ENCODE measurements at regions not wholly inside any gene's neighbourhood (a gene's known extent, or its start where the extent isn't known, plus 50 kb on each side); places are given as distances from the start of the nearest gene placed in this dataset.

DNA sequence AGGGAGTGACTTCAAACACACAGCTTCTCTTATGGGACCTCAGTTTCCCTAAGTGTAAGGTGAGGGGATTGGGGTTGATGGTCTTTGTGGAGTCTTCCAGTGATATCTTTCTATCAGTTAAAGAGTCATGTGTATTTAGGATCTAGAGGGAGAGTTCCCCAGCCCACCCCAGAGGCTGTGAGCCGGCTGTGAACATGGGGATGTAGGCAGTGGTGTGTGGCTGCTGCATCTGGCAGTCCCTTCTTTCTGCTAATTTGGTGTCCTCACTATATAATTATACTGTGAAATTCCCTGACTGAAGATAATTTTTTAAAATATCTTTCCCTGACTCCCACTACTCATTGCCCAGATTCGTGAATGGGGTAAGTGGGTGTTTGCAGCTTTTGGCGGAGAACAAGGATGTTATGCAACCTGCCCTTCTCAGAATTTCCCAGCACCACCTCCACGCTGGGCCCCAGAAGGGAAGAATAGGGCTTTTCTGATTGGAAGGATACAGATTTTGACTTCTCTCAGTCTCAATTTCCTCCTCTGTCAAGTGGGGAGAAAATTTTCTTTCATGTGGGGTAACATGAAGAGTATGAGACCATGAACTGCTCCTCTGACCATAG is 79.0 kb upstream of the RASGRF1 start:
- TF ChIP-seq EZH2phosphoT487 (IDR thresholded peaks at IDR 0.05; ENCODE audit: borderline replicate concordance) (no peak), POLR2AphosphoS5 (IDR thresholded peaks at IDR 0.05; ENCODE audit: low read depth, low read length) (no peak), CEBPB (IDR thresholded peaks at IDR 0.05; ENCODE audit: low read depth) (no peak), POLR2A (IDR thresholded peaks at IDR 0.05; ENCODE audit: borderline replicate concordance, extremely low read depth, insufficient read depth, insufficient read length) (no peak), SIN3A (IDR thresholded peaks at IDR 0.05; ENCODE audit: low read depth) (no peak)
- TF ChIP-seq, protein P1, sequence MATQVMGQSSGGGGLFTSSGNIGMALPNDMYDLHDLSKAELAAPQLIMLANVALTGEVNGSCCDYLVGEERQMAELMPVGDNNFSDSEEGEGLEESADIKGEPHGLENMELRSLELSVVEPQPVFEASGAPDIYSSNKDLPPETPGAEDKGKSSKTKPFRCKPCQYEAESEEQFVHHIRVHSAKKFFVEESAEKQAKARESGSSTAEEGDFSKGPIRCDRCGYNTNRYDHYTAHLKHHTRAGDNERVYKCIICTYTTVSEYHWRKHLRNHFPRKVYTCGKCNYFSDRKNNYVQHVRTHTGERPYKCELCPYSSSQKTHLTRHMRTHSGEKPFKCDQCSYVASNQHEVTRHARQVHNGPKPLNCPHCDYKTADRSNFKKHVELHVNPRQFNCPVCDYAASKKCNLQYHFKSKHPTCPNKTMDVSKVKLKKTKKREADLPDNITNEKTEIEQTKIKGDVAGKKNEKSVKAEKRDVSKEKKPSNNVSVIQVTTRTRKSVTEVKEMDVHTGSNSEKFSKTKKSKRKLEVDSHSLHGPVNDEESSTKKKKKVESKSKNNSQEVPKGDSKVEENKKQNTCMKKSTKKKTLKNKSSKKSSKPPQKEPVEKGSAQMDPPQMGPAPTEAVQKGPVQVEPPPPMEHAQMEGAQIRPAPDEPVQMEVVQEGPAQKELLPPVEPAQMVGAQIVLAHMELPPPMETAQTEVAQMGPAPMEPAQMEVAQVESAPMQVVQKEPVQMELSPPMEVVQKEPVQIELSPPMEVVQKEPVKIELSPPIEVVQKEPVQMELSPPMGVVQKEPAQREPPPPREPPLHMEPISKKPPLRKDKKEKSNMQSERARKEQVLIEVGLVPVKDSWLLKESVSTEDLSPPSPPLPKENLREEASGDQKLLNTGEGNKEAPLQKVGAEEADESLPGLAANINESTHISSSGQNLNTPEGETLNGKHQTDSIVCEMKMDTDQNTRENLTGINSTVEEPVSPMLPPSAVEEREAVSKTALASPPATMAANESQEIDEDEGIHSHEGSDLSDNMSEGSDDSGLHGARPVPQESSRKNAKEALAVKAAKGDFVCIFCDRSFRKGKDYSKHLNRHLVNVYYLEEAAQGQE (IDR thresholded peaks at IDR 0.05; ENCODE audit: low read depth): no peak
